ENCODE measurements at regions not wholly inside any gene's neighbourhood (a gene's known extent, or its start where the extent isn't known, plus 50 kb on each side); places are given as distances from the start of the nearest gene placed in this dataset.

- H3K4me3 ChIP-seq (replicated peaks; ENCODE audit: low read depth, low read length): no peak overlapping the region
- H3K36me3 ChIP-seq (ENCODE audit: control insufficient read depth, insufficient read depth, low read length): no peaks in the 10 kb centered on the region
- TF ChIP-seq CTCF (IDR thresholded peaks at IDR 0.05; ENCODE audit: insufficient read depth, low read length, poor library complexity, severe bottlenecking): no peak
- no peaks in the 10 kb centered on the region for H3K27me3 ChIP-seq (replicated peaks; ENCODE audit: control insufficient read depth, insufficient read depth, low read length)
- DNase-seq (ENCODE audit: extremely low read depth, insufficient read length): no peak
Measured at GRCh38 chr4:32748061-32748460, 2027.9 kb downstream of the PCDH7 start.

- H3K36me3 ChIP-seq (ENCODE audit: control insufficient read depth, insufficient read depth, low read length): no peaks in the 10 kb centered on the region
- no peaks in the 10 kb centered on the region for H3K27me3 ChIP-seq (replicated peaks; ENCODE audit: control insufficient read depth, insufficient read depth, low read length)
- DNase-seq (ENCODE audit: extremely low read depth, insufficient read length): no peak
- TF ChIP-seq CTCF (IDR thresholded peaks at IDR 0.05; ENCODE audit: insufficient read depth, low read length, poor library complexity, severe bottlenecking): no peak
- no peak overlapping the region for H3K4me3 ChIP-seq (replicated peaks; ENCODE audit: low read depth, low read length)
Measured at GRCh38 chr4:32748498-32748897, 2028.3 kb downstream of the PCDH7 start.

GRCh38 chr4:32752962-32753361, 2032.8 kb downstream of the PCDH7 start:
- Histone ChIP-seq H3K36me3 (ENCODE audit: control insufficient read depth, insufficient read depth, low read length) (no peaks in the 10 kb centered on the region), H3K27me3 (replicated peaks; ENCODE audit: control insufficient read depth, insufficient read depth, low read length) (no peaks in the 10 kb centered on the region), H3K4me3 (replicated peaks; ENCODE audit: low read depth, low read length) (no peak overlapping the region)
- TF ChIP-seq CTCF (IDR thresholded peaks at IDR 0.05; ENCODE audit: insufficient read depth, low read length, poor library complexity, severe bottlenecking): no peak
- DNase-seq (ENCODE audit: extremely low read depth, insufficient read length): no peak

GRCh38 chr4:32768664-32769389, 2048.7 kb downstream of the PCDH7 start:
- no peak for DNase-seq (ENCODE audit: extremely low read depth, insufficient read length)
- H3K36me3 ChIP-seq (ENCODE audit: control insufficient read depth, insufficient read depth, low read length): no peaks in the 10 kb centered on the region
- no peak overlapping the region for H3K4me3 ChIP-seq (replicated peaks; ENCODE audit: low read depth, low read length)
- no peak for TF ChIP-seq CTCF (IDR thresholded peaks at IDR 0.05; ENCODE audit: insufficient read depth, low read length, poor library complexity, severe bottlenecking)
- no peaks in the 10 kb centered on the region for H3K27me3 ChIP-seq (replicated peaks; ENCODE audit: control insufficient read depth, insufficient read depth, low read length)

- no peaks in the 10 kb centered on the region for H3K36me3 ChIP-seq (ENCODE audit: control insufficient read depth, insufficient read depth, low read length)
- no peaks in the 10 kb centered on the region for H3K27me3 ChIP-seq (replicated peaks; ENCODE audit: control insufficient read depth, insufficient read depth, low read length)
Measured at GRCh38 chr4:32771491-32771890, 2051.3 kb downstream of the PCDH7 start.

More at GRCh38 chr4:32771491-32771890, 2051.3 kb downstream of the PCDH7 start:
- H3K4me3 ChIP-seq (replicated peaks; ENCODE audit: low read depth, low read length): no peak overlapping the region
- TF ChIP-seq CTCF (IDR thresholded peaks at IDR 0.05; ENCODE audit: insufficient read depth, low read length, poor library complexity, severe bottlenecking): no peak
- no peak for DNase-seq (ENCODE audit: extremely low read depth, insufficient read length)
